ENCODE measurements at regions not wholly inside any gene's neighbourhood (a gene's known extent, or its start where the extent isn't known, plus 50 kb on each side); places are given as distances from the start of the nearest gene placed in this dataset.

GRCh38 chr10:32151871-32152270 is 95.6 kb upstream of the KIF5B start:
- Histone ChIP-seq H4K20me1 (ENCODE audit: insufficient read depth) (no peaks in the 10 kb centered on the region), H3K79me2 (ENCODE audit: insufficient read depth, low read length) (no peaks in the 10 kb centered on the region), H3K4me2 (ENCODE audit: low read length) (no peak overlapping the region; the same call in 1 of the 2 replicates), H3K27me3 (ENCODE audit: insufficient read depth, low read length) (no peaks in the 10 kb centered on the region), H2AFZ (ENCODE audit: low read depth, low read length, poor library complexity, severe bottlenecking) (peak overlapping the region; percentile 12), H3K9ac (ENCODE audit: low read length) (no peak overlapping the region), H3K27ac (ENCODE audit: low read depth, low read length) (no peak overlapping the region), H3K9me2 (ENCODE audit: insufficient read depth) (no peaks in the 10 kb centered on the region), H3K9me3 (ENCODE audit: control insufficient read depth in 1 of 2, insufficient read depth in 1 of 2, low read depth in 1 of 2, low read length in 2 of 2) (no peaks in the 10 kb centered on the region), H3K36me3 (ENCODE audit: control insufficient read depth in 1 of 2, insufficient read depth in 2 of 2, low read length in 2 of 2) (no peaks in the 10 kb centered on the region), H3K4me1 (ENCODE audit: control insufficient read depth in 1 of 2, insufficient read depth in 2 of 2, low read length in 2 of 2) (peaks cover 0 to 22% of the 10 kb centered on the region in 2 experiments; a peak in 2 of 4 replicates), H3K4me3 (replicated peaks in 1 of 2; ENCODE audit: low read depth in 1 of 2, low read length in 2 of 2) (no peak overlapping the region)
- ChIA-PET POLR2A (no interaction called here), RAD21 (ENCODE audit: low non-redundant PET in 1 of 2, low total read pairs in 2 of 2, uncharacterized antibody in 2 of 2, unreplicated experiment in 2 of 2) (no interaction called here), CTCF (no interaction called here)
- intact Hi-C loops (cut with micrococcal nuclease), result no loop called here
- no peak for TF ChIP-seq CEBPB (IDR thresholded peaks at IDR 0.05; ENCODE audit: low read depth)
- TF ChIP-seq ZBTB33 (IDR thresholded peaks at IDR 0.05; ENCODE audit: extremely low read depth, insufficient replicate concordance, low read length), result no peak
- no peak for TF ChIP-seq CBX3 (IDR thresholded peaks at IDR 0.05; ENCODE audit: low read depth)
- no TSS peak for BruUV-seq (replicated peaks)
- DNase-seq (ENCODE audit: low read depth, low spot score) (no peak), ATAC-seq (peak; percentile 78)

GRCh38 chr10:32150532-32151101 is 94.4 kb upstream of the KIF5B start:
- no peak for ATAC-seq

More at GRCh38 chr10:32150532-32151101, 94.4 kb upstream of the KIF5B start:
- H3K36me3 ChIP-seq (ENCODE audit: control insufficient read depth in 1 of 2, insufficient read depth in 2 of 2, low read length in 2 of 2), result no peaks in the 10 kb centered on the region
- no peaks in the 10 kb centered on the region for H3K79me2 ChIP-seq (ENCODE audit: insufficient read depth, low read length)
- ChIA-PET CTCF (no interaction called here), RAD21 (ENCODE audit: low non-redundant PET in 1 of 2, low total read pairs in 2 of 2, uncharacterized antibody in 2 of 2, unreplicated experiment in 2 of 2) (no interaction called here), POLR2A (interaction anchor here (0.7 kb wide), 2 partner anchors 11 to 230 kb away, joined by 3 to 4 read pairs; no protein-coding TSS in a partner anchor)
- no peak overlapping the region for H3K27ac ChIP-seq (ENCODE audit: low read depth, low read length)
- no peaks in the 10 kb centered on the region for H3K27me3 ChIP-seq (ENCODE audit: insufficient read depth, low read length)
- H3K4me3 ChIP-seq (replicated peaks in 1 of 2; ENCODE audit: low read depth in 1 of 2, low read length in 2 of 2), result no peak overlapping the region
- BruUV-seq (replicated peaks), result no TSS peak
- H4K20me1 ChIP-seq (ENCODE audit: insufficient read depth), result no peaks in the 10 kb centered on the region
- intact Hi-C loops (cut with micrococcal nuclease), result no loop called here
- H3K9ac ChIP-seq (ENCODE audit: low read length), result no peak overlapping the region
- no peak overlapping the region for H3K4me2 ChIP-seq (ENCODE audit: low read length)
- DNase-seq (ENCODE audit: low read depth, low spot score), result no peak
- TF ChIP-seq CTCF (IDR thresholded peaks at IDR 0.05 in 2 of 3, conservative IDR thresholded peaks at IDR 0.05 in 1 of 3; ENCODE audit: borderline replicate concordance in 1 of 3, insufficient read depth in 1 of 3, low read depth in 2 of 3, low read length in 2 of 3) (no peak), SIN3A (IDR thresholded peaks at IDR 0.05; ENCODE audit: low read depth) (no peak), POLR2A (IDR thresholded peaks at IDR 0.05; ENCODE audit: borderline replicate concordance, extremely low read depth, insufficient read depth, insufficient read length) (no peak), EZH2 (IDR thresholded peaks at IDR 0.05) (no peak)
- peaks cover 0 to 22% of the 10 kb centered on the region in 2 experiments; a peak in 2 of 4 replicates for H3K4me1 ChIP-seq (ENCODE audit: control insufficient read depth in 1 of 2, insufficient read depth in 2 of 2, low read length in 2 of 2)
- H2AFZ ChIP-seq (ENCODE audit: low read depth, low read length, poor library complexity, severe bottlenecking), result no peak overlapping the region
- H3K9me3 ChIP-seq (ENCODE audit: control insufficient read depth in 1 of 2, insufficient read depth in 1 of 2, low read depth in 1 of 2, low read length in 2 of 2), result no peaks in the 10 kb centered on the region
- no peaks in the 10 kb centered on the region for H3K9me2 ChIP-seq (ENCODE audit: insufficient read depth)
